HepG2 (cell line): ENCODE measurements at regions not wholly inside any gene's neighbourhood (a gene's known extent, or its start where the extent isn't known, plus 50 kb on each side); places are given as distances from the start of the nearest gene placed in this dataset.

ENCODE experiments used
- ARNTL ChIP-seq: sonication (generic); formaldehyde crosslinking; IDR thresholded peaks from 2 replicates; pipeline ENCODE4 v1.4.0; 2020; ENCODE audit warnings: mild to moderate bottlenecking, missing genetic modification reagents
- ATAD3A ChIP-seq: sonication (generic); formaldehyde crosslinking; IDR thresholded peaks from 2 replicates; pipeline ENCODE4 v1.4.0; 2020; ENCODE audit warnings: missing genetic modification reagents
- BHLHE40 ChIP-seq: IDR thresholded peaks from 2 replicates; pipeline ENCODE4 v1.6.1; 2011; ENCODE audit warnings: low read length, improper control_type of control experiment
- CBX2 ChIP-seq, 2 experiments: fragments of 200-600 bp in 1 of 2; sonication (generic); formaldehyde crosslinking in 1 of 2; IDR thresholded peaks; 2 replicates each; pipeline versions ENCODE4 v1.7.0 to v1.8.1; 2018 to 2022; ENCODE audit warnings: low read depth in 2 of 2, low read length in 1 of 2, mild to moderate bottlenecking in 1 of 2, missing genetic modification reagents in 1 of 2
- ELF1 ChIP-seq: sonication (generic); formaldehyde crosslinking; IDR thresholded peaks from 2 replicates; pipeline ENCODE4 v1.4.0; 2020; ENCODE audit warnings: missing genetic modification reagents
- ELF4 ChIP-seq: sonication (generic); formaldehyde crosslinking; IDR thresholded peaks from 2 replicates; pipeline ENCODE4 v1.5.0; 2020; ENCODE audit warnings: missing genetic modification reagents, mild to moderate bottlenecking, moderate library complexity, borderline replicate concordance
- ESRRA ChIP-seq: sonication (generic); formaldehyde crosslinking; IDR thresholded peaks from 2 replicates; pipeline ENCODE4 v1.5.1; 2020; ENCODE audit warnings: mild to moderate bottlenecking, low read depth, missing genetic modification reagents
- FOXM1 ChIP-seq: sonication (generic); formaldehyde crosslinking; IDR thresholded peaks from 2 replicates; pipeline ENCODE4 v1.5.0; 2020; ENCODE audit warnings: missing genetic modification reagents
- GFI1 ChIP-seq: sonication (generic); formaldehyde crosslinking; IDR thresholded peaks from 2 replicates; pipeline ENCODE4 v1.5.0; 2020; ENCODE audit warnings: missing genetic modification reagents, mild to moderate bottlenecking, borderline replicate concordance
- GLI4 ChIP-seq: sonication (generic); formaldehyde crosslinking; IDR thresholded peaks from 2 replicates; pipeline ENCODE4 v1.5.1; 2020; ENCODE audit warnings: missing genetic modification reagents, mild to moderate bottlenecking, moderate library complexity, borderline replicate concordance
- HMG20B ChIP-seq: conservative IDR thresholded peaks from 2 replicates; pipeline ENCODE4 v1.6.1; 2016; ENCODE audit warnings: missing genetic modification reagents, missing compliant biosample characterization
- KDM2A ChIP-seq: sonication (generic); formaldehyde crosslinking; IDR thresholded peaks from 2 replicates; pipeline ENCODE4 v1.4.0; 2020; ENCODE audit warnings: low read depth, missing genetic modification reagents, borderline replicate concordance
- NPAS2 ChIP-seq: sonication (generic); formaldehyde crosslinking; IDR thresholded peaks from 2 replicates; pipeline ENCODE4 v1.8.0; 2022; ENCODE audit warnings: mild to moderate bottlenecking, missing genetic modification reagents, borderline replicate concordance
- NR2F1 ChIP-seq, 2 experiments: fragments of 450-650 bp in 1 of 2; formaldehyde crosslinking in 1 of 2; IDR thresholded peaks; 2 replicates each; pipeline versions ENCODE4 v1.5.0 to v1.6.1; 2016 to 2020; ENCODE audit warnings: mild to moderate bottlenecking in 1 of 2, missing compliant biosample characterization in 1 of 2, missing genetic modification reagents in 1 of 2, moderate library complexity in 1 of 2
- NR2F6 ChIP-seq, 2 experiments: IDR thresholded peaks; 2 replicates each; pipeline ENCODE4 v1.6.1; 2016; ENCODE audit warnings: antibody characterized with exemption in 1 of 2, mild to moderate bottlenecking in 1 of 2
- REPIN1 ChIP-seq: sonication (generic); formaldehyde crosslinking; IDR thresholded peaks from 2 replicates; pipeline ENCODE4 v1.8.0; 2022; ENCODE audit warnings: missing genetic modification reagents, low read depth, mild to moderate bottlenecking, borderline replicate concordance
- RXRA ChIP-seq: sonication (generic); formaldehyde crosslinking; IDR thresholded peaks from 2 replicates; pipeline ENCODE4 v1.5.1; 2020; ENCODE audit warnings: missing genetic modification reagents
- SMC3 ChIP-seq: IDR thresholded peaks from 2 replicates; pipeline ENCODE4 v1.6.1; 2011; ENCODE audit warnings: low read length, improper control_type of control experiment
- SP2 ChIP-seq: sonication (generic); formaldehyde crosslinking; IDR thresholded peaks from 2 replicates; pipeline ENCODE4 v1.5.1; 2020; ENCODE audit warnings: mild to moderate bottlenecking, missing genetic modification reagents
- STAG1 ChIP-seq: sonication (generic); formaldehyde crosslinking; IDR thresholded peaks from 2 replicates; pipeline ENCODE4 v1.4.0; 2020; ENCODE audit warnings: missing genetic modification reagents
- TCF7L2 ChIP-seq: IDR thresholded peaks from 2 replicates; pipeline ENCODE4 v1.6.1; 2011; ENCODE audit warnings: mild to moderate bottlenecking, low read depth, low read length, moderate library complexity
- ZFP36L2 ChIP-seq: sonication (generic); formaldehyde crosslinking; IDR thresholded peaks from 2 replicates; pipeline ENCODE4 v1.4.0; 2020; ENCODE audit warnings: missing genetic modification reagents
- ZNF251 ChIP-seq: sonication (generic); formaldehyde crosslinking; IDR thresholded peaks from 2 replicates; pipeline ENCODE4 v1.9.0; 2021; ENCODE audit warnings: mild to moderate bottlenecking, missing genetic modification reagents
- ZNF496 ChIP-seq: sonication (generic); formaldehyde crosslinking; IDR thresholded peaks from 2 replicates; pipeline ENCODE4 v1.8.1; 2023; ENCODE audit warnings: mild to moderate bottlenecking, moderate library complexity, missing genetic modification reagents; ENCODE audit not compliant: insufficient replicate concordance
- ZNF552 ChIP-seq: sonication (generic); formaldehyde crosslinking; IDR thresholded peaks from 2 replicates; pipeline ENCODE4 v1.9.0; 2022; ENCODE audit warnings: missing genetic modification reagents, mild to moderate bottlenecking, borderline replicate concordance
- ZNF558 ChIP-seq: sonication (generic); formaldehyde crosslinking; IDR thresholded peaks from 2 replicates; pipeline ENCODE4 v1.9.0; 2022; ENCODE audit warnings: mild to moderate bottlenecking, missing genetic modification reagents, borderline replicate concordance
- ZNF790 ChIP-seq: sonication (generic); formaldehyde crosslinking; IDR thresholded peaks from 2 replicates; pipeline ENCODE4 v1.8.0; 2022; ENCODE audit warnings: missing genetic modification reagents, mild to moderate bottlenecking, borderline replicate concordance
- TF ChIP-seq, protein P1 (sequence below): sonication (generic); formaldehyde crosslinking; IDR thresholded peaks from 2 replicates; pipeline ENCODE4 v1.5.1; 2020; ENCODE audit warnings: missing genetic modification reagents, mild to moderate bottlenecking, borderline replicate concordance
- TF ChIP-seq, protein P2 (sequence below): sonication (generic); formaldehyde crosslinking; IDR thresholded peaks from 2 replicates; pipeline ENCODE4 v1.5.1; 2020; ENCODE audit warnings: mild to moderate bottlenecking, missing genetic modification reagents, moderate library complexity
- TF ChIP-seq, protein P3 (sequence below): sonication (generic); formaldehyde crosslinking; IDR thresholded peaks from 2 replicates; pipeline ENCODE4 v1.8.1; 2023; ENCODE audit warnings: missing genetic modification reagents, inconsistent platforms, borderline replicate concordance

DNA sequence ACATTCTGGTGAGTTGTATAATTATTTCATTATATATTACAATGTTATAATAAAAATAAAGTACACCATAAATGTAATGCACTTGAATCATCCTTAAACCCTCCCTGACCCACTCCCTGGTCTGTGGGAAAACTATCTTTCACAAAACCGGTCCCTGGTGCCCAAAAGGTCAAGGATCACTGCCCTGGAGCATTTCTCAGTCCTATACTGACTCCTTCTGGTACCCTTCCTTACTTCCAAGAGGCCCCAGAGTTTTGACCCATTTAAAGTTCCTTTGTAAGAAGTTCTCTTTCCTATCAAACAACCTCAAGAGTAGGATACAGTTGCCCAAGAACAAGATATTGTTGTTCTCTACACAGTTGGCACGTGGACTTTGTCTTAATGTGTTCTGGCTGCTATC is 88.9 kb upstream of the TRPM3 start (continued):
- TF ChIP-seq CBX2 (IDR thresholded peaks at IDR 0.05; ENCODE audit: low read depth, low read length), result no peak
- no peak for TF ChIP-seq CBX2 (CRISPR knock-in tag; IDR thresholded peaks at IDR 0.05; ENCODE audit: low read depth)
- no peak for TF ChIP-seq ATAD3A
- TF ChIP-seq REPIN1 (CRISPR knock-in tag), result no peak
- TF ChIP-seq, protein P1, sequence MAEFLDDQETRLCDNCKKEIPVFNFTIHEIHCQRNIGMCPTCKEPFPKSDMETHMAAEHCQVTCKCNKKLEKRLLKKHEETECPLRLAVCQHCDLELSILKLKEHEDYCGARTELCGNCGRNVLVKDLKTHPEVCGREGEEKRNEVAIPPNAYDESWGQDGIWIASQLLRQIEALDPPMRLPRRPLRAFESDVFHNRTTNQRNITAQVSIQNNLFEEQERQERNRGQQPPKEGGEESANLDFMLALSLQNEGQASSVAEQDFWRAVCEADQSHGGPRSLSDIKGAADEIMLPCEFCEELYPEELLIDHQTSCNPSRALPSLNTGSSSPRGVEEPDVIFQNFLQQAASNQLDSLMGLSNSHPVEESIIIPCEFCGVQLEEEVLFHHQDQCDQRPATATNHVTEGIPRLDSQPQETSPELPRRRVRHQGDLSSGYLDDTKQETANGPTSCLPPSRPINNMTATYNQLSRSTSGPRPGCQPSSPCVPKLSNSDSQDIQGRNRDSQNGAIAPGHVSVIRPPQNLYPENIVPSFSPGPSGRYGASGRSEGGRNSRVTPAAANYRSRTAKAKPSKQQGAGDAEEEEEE (CRISPR knock-in tag), result no peak
- TF ChIP-seq ZNF251 (CRISPR knock-in tag), result no peak
- no peak for TF ChIP-seq ARNTL
- peak; percentile 82 for TF ChIP-seq NR2F6 (IDR thresholded peaks at IDR 0.05)
- peak; percentile 76 for TF ChIP-seq NR2F6 (CRISPR knock-in tag; IDR thresholded peaks at IDR 0.05)
- peak; percentile 63 for TF ChIP-seq STAG1 (CRISPR knock-in tag)
- TF ChIP-seq GFI1 (CRISPR knock-in tag), result no peak
- no peak for TF ChIP-seq ZFP36L2 (CRISPR knock-in tag)
- no peak for TF ChIP-seq KDM2A
- no peak for TF ChIP-seq ESRRA (CRISPR knock-in tag)
- TF ChIP-seq TCF7L2, result no peak
- TF ChIP-seq, protein P2, sequence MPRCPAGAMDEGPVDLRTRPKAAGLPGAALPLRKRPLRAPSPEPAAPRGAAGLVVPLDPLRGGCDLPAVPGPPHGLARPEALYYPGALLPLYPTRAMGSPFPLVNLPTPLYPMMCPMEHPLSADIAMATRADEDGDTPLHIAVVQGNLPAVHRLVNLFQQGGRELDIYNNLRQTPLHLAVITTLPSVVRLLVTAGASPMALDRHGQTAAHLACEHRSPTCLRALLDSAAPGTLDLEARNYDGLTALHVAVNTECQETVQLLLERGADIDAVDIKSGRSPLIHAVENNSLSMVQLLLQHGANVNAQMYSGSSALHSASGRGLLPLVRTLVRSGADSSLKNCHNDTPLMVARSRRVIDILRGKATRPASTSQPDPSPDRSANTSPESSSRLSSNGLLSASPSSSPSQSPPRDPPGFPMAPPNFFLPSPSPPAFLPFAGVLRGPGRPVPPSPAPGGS (CRISPR knock-in tag), result no peak
- no peak for TF ChIP-seq ZNF552 (CRISPR knock-in tag)
- TF ChIP-seq ELF4, result no peak
- no peak for TF ChIP-seq BHLHE40
- TF ChIP-seq FOXM1, result no peak
- TF ChIP-seq SP2 (CRISPR knock-in tag), result no peak
- no peak for TF ChIP-seq ZNF558 (CRISPR knock-in tag)
- TF ChIP-seq GLI4 (CRISPR knock-in tag), result no peak
- TF ChIP-seq ZNF496, result no peak
- no peak for TF ChIP-seq ELF1 (CRISPR knock-in tag)
- TF ChIP-seq SMC3, result peak; percentile 56; the same call in 1 of the 2 replicates
- TF ChIP-seq ZNF790 (CRISPR knock-in tag), result no peak
- TF ChIP-seq, protein P3, sequence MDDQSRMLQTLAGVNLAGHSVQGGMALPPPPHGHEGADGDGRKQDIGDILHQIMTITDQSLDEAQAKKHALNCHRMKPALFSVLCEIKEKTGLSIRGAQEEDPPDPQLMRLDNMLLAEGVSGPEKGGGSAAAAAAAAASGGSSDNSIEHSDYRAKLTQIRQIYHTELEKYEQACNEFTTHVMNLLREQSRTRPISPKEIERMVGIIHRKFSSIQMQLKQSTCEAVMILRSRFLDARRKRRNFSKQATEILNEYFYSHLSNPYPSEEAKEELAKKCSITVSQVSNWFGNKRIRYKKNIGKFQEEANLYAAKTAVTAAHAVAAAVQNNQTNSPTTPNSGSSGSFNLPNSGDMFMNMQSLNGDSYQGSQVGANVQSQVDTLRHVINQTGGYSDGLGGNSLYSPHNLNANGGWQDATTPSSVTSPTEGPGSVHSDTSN (CRISPR knock-in tag), result no peak
- TF ChIP-seq HMG20B (CRISPR knock-in tag), result no peak
- no peak for TF ChIP-seq NPAS2 (CRISPR knock-in tag)
- peak; percentile 65 to 73 for TF ChIP-seq NR2F1 (CRISPR knock-in tag; IDR thresholded peaks at IDR 0.05)
- no peak for TF ChIP-seq RXRA (CRISPR knock-in tag)
